ENCODE measurements at regions not wholly inside any gene's neighbourhood (a gene's known extent, or its start where the extent isn't known, plus 50 kb on each side); places are given as distances from the start of the nearest gene placed in this dataset.
"Not testable (repeated sequence)": the region's sequence is repeated elsewhere in the genome, so short reads cannot be mapped to it uniquely, and the experiment has no call there.

GRCh38 chr20:53666144-53666543 is 72.5 kb upstream of the ZNF217 start:
- DNase-seq (ENCODE audit: low spot score), result no peak

DNA sequence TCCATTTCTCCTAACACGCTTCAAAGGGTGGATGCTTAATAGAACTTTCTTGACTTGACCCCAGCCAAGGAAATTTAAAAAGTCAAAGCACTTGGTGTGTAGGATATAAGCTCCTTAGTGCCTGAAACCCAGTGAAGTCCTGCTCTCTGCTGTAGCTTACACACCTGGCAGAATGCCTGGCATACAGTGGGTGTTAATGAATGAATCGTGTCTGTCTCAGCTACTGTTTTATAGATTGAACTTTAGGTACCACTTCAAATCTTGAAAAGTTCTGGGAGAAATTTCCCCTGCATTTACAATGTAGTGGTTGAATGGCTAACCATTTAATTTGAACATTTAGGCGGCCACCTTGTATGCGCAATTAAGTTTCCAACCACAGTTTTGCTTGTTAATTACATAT is 70.5 kb upstream of the ZNF217 start:
- DNase-seq (ENCODE audit: low spot score), result no peak

GRCh38 chr20:53663521-53663920 is 69.9 kb upstream of the ZNF217 start:
- not testable (repeated sequence) for DNase-seq (ENCODE audit: low spot score)

DNA sequence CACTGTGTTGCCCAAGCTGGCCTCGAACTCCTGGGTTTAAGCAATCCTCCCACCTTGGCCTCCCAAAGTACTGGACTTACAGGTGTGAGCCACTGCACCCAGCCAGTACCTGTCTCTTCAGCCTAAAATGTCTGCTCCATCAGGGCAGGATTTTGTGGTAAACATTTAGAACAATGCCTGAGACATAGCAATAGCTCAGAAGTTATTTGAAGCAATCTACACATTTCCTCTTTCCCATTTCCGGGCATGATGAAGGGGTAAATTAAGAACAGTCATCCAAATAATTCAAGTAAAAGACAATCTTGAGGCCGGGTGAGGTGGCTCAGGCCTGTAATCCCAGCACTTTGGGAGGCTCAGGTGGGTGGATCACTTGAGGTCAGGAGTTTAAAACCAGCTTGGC is 69.0 kb upstream of the ZNF217 start:
- no peak for DNase-seq (ENCODE audit: low spot score)

DNA sequence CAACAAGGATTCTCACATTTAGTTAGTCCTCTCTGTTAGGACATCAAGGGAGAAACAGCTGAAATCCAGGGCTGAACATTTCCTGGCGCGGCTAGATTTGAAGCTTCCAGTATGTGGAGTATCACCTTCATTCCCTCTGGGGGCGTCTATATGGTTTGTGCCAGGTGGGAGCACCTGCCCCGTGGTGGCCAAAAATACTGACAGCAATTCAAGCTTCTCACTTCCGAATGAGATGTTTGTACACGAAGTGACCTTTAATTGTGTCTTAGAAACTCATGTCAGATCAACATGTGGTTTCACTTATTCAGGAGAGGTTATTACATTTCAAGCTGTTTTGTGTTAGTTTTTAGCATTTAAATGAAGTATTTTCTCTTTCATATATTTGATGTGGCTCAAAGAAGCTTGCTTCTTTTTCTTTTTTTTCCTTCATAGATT is 67.3 kb upstream of the ZNF217 start:
- peak; percentile 6 for DNase-seq (ENCODE audit: low spot score)

DNA sequence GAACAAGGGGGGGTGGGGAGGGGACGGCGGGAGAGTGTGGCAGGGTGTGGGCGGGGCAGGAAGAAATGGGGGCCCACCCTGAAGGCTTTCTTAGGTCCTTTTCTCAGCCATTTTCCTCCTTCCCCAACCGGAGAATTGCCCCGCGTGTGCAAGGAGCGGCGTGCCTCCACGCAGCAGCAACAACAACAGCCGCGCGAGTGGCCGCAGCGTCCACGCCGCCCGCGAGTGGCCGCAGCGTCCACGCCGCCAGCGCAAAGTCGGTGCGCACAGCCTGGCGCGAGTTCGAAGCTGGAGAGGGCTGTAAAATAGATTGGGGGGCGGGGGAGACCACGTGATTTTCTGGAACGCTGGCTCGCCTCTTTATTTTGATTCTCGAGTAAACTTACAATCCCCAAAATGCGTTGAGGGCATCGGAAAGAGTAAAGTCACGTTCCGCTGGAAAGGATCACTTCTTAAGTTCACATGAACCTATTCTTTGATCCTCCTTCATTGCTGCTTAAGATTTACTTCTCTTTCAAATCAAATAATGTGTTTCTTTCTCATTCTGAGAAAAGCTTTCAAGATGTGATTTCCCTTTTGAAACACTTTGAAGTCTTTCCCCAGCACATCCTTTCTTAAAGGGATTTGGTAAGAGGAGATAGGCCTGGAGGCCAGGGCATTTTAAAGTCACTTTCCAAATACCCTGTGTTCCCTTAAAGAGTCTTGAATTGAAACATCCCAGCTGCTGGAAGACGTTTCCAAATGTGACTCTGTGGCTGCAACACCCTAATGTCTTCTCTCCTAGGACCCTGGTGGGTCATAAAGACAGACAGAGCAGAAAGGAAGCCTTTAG is 66.7 kb upstream of the ZNF217 start:
- peak; percentile 29 for DNase-seq (ENCODE audit: low spot score)

GRCh38 chr20:53658973-53659372 is 65.3 kb upstream of the ZNF217 start:
- DNase-seq (ENCODE audit: low spot score), result no peak

DNA sequence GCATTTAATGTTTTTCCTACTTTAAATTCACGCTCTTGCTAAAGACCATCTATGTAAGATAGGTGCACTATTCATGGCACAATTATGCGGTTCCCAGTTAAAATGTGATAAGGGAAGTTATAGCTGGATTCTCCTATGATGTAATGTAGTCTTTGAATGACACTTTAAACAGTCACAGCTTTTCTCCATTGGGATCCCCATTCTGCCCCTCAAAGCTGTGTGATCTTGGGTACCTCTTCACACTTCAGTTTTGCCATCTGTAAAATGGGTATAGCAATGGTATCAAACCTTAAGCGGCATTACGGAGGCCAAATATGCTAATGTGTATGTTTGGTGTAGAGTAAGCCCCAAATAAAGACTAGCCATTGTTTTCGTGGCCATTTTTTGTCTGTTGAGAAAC is 64.7 kb upstream of the ZNF217 start:
- no peak for DNase-seq (ENCODE audit: low spot score)

DNA sequence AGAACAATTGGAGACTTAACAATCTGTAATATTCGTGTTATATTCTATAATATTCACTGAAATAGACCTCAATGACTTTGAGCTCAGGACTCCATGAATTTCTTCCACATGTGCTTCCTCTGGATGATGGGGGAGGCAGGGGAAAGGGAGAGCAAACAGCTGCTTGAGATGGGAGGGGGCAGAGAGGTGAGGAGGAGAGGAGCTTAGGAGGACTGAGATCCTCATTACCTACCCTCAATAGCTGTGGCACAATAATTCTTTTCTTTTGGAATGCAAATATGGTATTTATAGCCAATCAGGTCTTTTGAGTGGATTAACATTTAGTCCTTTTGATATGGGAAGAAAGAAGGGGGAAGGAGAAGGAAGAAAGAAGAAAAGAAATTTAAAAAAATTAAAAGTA is 64.1 kb upstream of the ZNF217 start:
- no peak for DNase-seq (ENCODE audit: low spot score)

DNA sequence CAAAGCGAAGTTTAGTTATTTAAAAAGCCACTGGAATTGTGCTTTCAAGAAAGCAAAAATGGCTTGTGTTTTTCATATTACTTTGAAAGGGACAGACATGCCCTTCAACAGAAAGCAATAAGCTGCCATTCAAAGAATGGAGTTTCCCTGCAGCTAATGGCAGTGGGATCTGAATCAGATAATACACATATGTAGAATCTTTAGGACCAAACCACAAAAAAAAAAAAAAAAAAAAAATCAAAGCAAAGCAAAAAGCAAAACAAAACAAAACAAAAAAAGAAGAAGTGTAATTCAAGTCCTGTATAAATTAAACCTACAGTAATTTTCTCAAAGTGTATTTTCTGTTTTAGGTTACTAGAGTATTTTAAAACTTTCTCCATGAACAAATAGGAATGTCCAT is 63.6 kb upstream of the ZNF217 start:
- no peak for DNase-seq (ENCODE audit: low spot score)

DNA sequence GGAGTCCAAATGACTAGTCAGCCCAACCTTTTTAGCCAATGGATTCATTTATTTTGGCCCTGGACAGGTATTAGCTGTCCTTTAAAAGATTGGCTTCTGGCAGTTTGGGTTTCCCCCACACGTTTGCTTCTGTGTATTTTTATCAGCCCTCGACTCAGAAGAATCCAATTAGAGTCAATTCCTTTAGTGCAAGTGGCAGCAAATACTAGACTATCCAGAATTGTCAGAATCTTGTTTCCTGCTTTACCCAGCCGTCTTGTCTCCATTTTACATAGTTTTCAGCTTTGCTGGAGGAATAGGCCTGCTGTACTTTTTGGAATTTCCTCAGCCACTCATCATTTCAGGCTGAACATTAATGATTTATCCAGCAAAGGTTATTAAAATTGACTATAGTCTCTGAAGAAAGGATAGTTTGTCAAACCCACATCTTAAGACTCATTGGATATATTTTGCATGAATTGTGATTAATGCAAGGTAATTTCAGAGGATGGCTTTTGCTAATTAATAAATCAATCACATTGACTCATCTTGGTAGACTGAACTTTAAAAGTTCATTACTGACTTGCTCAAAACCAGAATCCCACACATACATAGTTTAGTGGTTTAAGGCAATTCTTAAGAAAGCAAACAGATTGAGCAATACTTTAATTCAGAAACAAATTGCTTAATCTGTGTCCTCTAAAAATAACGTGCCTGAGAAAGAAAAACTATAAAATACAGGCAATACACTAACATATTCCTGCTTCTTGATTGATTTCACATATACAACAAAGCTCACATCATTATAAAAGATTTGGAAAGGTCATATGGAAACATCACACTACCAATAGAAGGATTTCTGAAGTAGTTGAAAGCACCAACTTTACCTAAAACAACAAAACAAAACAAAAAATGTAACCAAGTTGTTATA is 62.9 kb upstream of the ZNF217 start:
- no peak for DNase-seq (ENCODE audit: low spot score)

GRCh38 chr20:53655625-53656292 is 62.1 kb upstream of the ZNF217 start:
- no peak for DNase-seq (ENCODE audit: low spot score)

- DNase-seq (ENCODE audit: low spot score), result no peak
Measured at GRCh38 chr20:53654932-53655624, 61.4 kb upstream of the ZNF217 start.

GRCh38 chr20:53654521-53654920 is 60.9 kb upstream of the ZNF217 start:
- DNase-seq (ENCODE audit: low spot score), result not testable (repeated sequence)

DNA sequence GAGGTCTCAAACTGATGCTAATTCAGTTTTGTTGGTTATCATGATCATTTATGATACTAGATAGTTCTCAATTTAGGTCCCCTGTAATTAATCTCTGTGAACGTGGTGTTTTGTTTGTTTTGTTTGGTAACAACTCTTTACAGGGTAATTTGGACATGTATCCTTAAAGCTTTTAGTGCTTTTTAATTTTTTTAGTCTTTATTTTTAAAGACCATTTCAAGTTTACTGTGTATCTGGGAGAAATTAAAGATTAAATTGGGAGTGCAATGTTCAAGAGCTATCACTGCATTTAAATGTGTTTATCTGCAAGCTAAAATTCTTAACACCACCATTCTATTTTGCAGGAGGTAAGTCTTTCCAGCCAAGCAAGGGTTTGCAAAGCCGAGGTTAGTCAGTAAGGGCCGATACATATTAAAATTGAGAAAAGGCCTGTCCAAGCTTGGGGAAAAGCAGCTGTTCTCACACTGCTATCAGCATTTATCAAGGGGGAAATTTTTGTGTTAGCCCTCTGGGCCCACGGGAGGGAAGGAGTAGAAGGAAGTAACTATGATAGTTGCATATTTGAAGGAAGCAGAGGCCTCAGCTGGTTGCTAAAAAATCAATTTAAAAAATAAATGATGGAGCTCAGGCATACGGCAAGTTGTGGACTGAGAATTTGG is 59.3 kb upstream of the ZNF217 start:
- no peak for DNase-seq (ENCODE audit: low spot score)

- peak; percentile 39 for DNase-seq (ENCODE audit: low spot score)
Measured at GRCh38 chr20:53652090-53652858, 58.6 kb upstream of the ZNF217 start.

GRCh38 chr20:53649493-53649892 is 55.9 kb upstream of the ZNF217 start:
- DNase-seq (ENCODE audit: low spot score), result not testable (repeated sequence)

DNA sequence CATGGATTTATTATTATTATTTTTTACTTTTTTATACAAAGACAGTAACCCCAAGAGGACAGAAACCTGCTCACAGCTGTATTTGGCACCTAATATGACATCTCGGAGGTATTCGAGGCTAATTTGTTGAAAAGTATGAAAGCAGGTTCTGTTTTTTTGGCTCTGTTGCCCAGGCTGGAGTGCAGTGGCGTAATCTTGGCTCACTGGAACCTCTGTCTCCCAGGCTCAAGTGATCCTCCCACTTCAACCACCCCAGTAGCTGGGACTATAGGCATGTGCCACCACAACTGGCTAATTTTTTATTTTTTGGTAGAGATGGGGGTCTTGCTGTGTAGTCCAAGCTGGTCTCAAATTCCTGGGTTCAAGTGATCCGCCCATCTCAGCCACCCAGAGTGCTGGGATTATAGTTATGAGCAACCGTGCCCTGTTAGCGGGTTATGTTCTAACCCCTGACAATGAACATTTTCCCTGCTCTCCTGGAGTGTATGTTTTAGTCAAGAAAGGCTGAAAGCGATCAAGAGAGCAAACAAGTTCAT is 53.7 kb upstream of the ZNF217 start:
- no peak for DNase-seq (ENCODE audit: low spot score)

- DNase-seq (ENCODE audit: low spot score), result no peak
Measured at GRCh38 chr20:53646550-53646949, 52.9 kb upstream of the ZNF217 start.

DNA sequence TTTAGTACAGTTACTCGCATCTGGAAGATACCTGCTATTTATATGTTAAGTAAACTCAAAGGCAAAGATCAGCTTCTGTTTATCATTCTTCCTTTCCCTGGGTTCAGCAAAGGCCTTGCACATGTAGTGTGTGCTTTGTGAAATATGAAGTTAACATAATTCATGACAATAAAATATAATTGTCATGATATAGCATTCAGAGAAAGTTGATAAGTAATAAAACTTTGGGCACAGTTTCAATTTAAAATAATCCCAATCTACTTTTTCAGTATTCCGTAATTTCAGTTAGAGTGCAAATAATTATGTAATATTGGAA is 51.9 kb upstream of the ZNF217 start:
- no peak for DNase-seq (ENCODE audit: low spot score)

Data from CD4-positive, alpha-beta T cell treated with Interleukin-6 at 100 ng/mL for 8 hours (primary cell).